GM12878 (cell line): ENCODE measurements at regions not wholly inside any gene's neighbourhood (a gene's known extent, or its start where the extent isn't known, plus 50 kb on each side); places are given as distances from the start of the nearest gene placed in this dataset.

Experiments used
- ATAC-seq: fragments of 200-7000 bp; cut with Tn5 transposase; 3 replicates; pipeline ENCODE4 v1.9.1; 2020; ENCODE audit warnings: mild to moderate bottlenecking, moderate library complexity
- BruUV-seq: library from RNA; stranded (reverse); fragments of 400-500 nt; replicated peaks from 2 replicates; lab custom pipeline; 2021; lab: Mats Ljungman, UMichigan
- CTCF ChIA-PET: fragments of 300-600 bp; sonication (Branson Sonifier 250); formaldehyde crosslinking; extraction: SDS; loops from one replicate; lab custom pipeline; 2021; ENCODE audit warnings: inconsistent platforms; lab: Yijun Ruan, JAX
- POLR2A ChIA-PET: fragments of 350-600 bp; formaldehyde crosslinking; extraction: SDS; loops from one replicate; lab custom pipeline; 2021; ENCODE audit warnings: inconsistent platforms; lab: Charles Lee
- RAD21 ChIA-PET: fragments of 300-600 bp; sonication (Branson Sonifier 250); formaldehyde crosslinking; loops from one replicate; lab custom pipeline; 2023; ENCODE audit warnings: antibody characterized with exemption; ENCODE audit not compliant: unreplicated experiment; lab: Charles Lee
- SMC1A ChIA-PET: fragments of 300-600 bp; sonication (Branson Sonifier 250); formaldehyde crosslinking; loops from one replicate; lab custom pipeline; 2023; ENCODE audit not compliant: unreplicated experiment, uncharacterized antibody; lab: Charles Lee
- DNase-seq: peaks from one replicate; pipeline ENCODE4 v3.0.0-alpha.2; 2011; ENCODE audit warnings: low read depth, low spot score
- FAIRE-seq: peaks from 3 replicates; lab custom pipeline; 2011; peaks lifted over from hg19 to GRCh38; lab: Jason Lieb, UNC
- H2AFZ ChIP-seq: 2 replicates; pipeline ENCODE4 v1.6.0; 2011; ENCODE audit warnings: low read depth, low read length, control low read depth; ENCODE audit not compliant: control insufficient read depth
- H3K27ac ChIP-seq: 2 replicates; pipeline ENCODE4 v1.5.1; 2011; ENCODE audit warnings: control low read depth; ENCODE audit not compliant: control insufficient read depth, insufficient read depth
- H3K27me3 ChIP-seq, 2 experiments: replicated peaks in 1 of 2; 2 replicates each; pipeline versions ENCODE4 v1.6.0 to v1.6.1; 2011; ENCODE audit warnings: low read length in 1 of 2; ENCODE audit not compliant: control insufficient read depth in 2 of 2, insufficient read depth in 2 of 2
- H3K36me3 ChIP-seq, 2 experiments: 2 replicates each; pipeline ENCODE4 v1.5.1; 2011; ENCODE audit warnings: low read length in 1 of 2; ENCODE audit not compliant: control insufficient read depth in 2 of 2, insufficient read depth in 2 of 2
- H3K4me1 ChIP-seq: 2 replicates; pipeline ENCODE4 v1.6.1; 2011; ENCODE audit warnings: mild to moderate bottlenecking, low read length, moderate library complexity, mixed read lengths; ENCODE audit not compliant: control insufficient read depth, insufficient read depth
- H3K4me2 ChIP-seq: 2 replicates; pipeline ENCODE4 v1.6.0; 2011; ENCODE audit warnings: control low read depth; ENCODE audit not compliant: control insufficient read depth, insufficient read depth
- H3K4me3 ChIP-seq: fragments of 200-600 bp; sonication (generic); 2 replicates; pipeline ENCODE4 v1.5.1; 2016
- H3K79me2 ChIP-seq: 2 replicates; pipeline ENCODE4 v1.6.0; 2011; ENCODE audit warnings: low read length; ENCODE audit not compliant: control insufficient read depth, insufficient read depth
- H3K9ac ChIP-seq: 2 replicates; pipeline ENCODE4 v1.8.0; 2011; ENCODE audit warnings: low read length, control low read depth, mixed read lengths; ENCODE audit not compliant: control insufficient read depth, insufficient read depth
- H3K9me3 ChIP-seq: replicated peaks from 3 replicates; pipeline ENCODE4 v1.5.1; 2011; ENCODE audit warnings: mild to moderate bottlenecking, low read length; ENCODE audit not compliant: control insufficient read depth, insufficient read depth
- H4K20me1 ChIP-seq: 2 replicates; pipeline ENCODE4 v1.6.0; 2011; ENCODE audit not compliant: control insufficient read depth, insufficient read depth
- ATF7 ChIP-seq: fragments of 450-650 bp; IDR thresholded peaks from 2 replicates; pipeline ENCODE4 v1.6.1; 2016; ENCODE audit warnings: low read depth, mild to moderate bottlenecking
- CHD2 ChIP-seq: IDR thresholded peaks from 2 replicates; pipeline ENCODE4 v1.6.1; 2011; ENCODE audit warnings: low read depth, low read length, improper control_type of control experiment, borderline replicate concordance
- CREB1 ChIP-seq: IDR thresholded peaks from 2 replicates; pipeline ENCODE4 v1.6.1; 2012; ENCODE audit warnings: low read depth, mild to moderate bottlenecking, inconsistent platforms
- FOS ChIP-seq: IDR thresholded peaks from 3 replicates; pipeline ENCODE4 v1.6.1; 2011; ENCODE audit warnings: borderline replicate concordance; ENCODE audit not compliant: insufficient read length; ENCODE audit errors: extremely low read depth
- FOXM1 ChIP-seq: IDR thresholded peaks from 2 replicates; pipeline ENCODE4 v1.6.1; 2012; ENCODE audit warnings: low read depth, mild to moderate bottlenecking, inconsistent platforms, low read length, moderate library complexity
- HDAC6 ChIP-seq: fragments of 200-600 bp; sonication (generic); IDR thresholded peaks from one replicate; pipeline ENCODE4 v1.8.0; 2017; ENCODE audit warnings: antibody characterized with exemption; ENCODE audit not compliant: unreplicated experiment
- JUNB ChIP-seq: IDR thresholded peaks from 2 replicates; pipeline ENCODE4 v1.6.1; 2016; ENCODE audit warnings: antibody characterized with exemption, mild to moderate bottlenecking
- KLF5 ChIP-seq: fragments of 450-650 bp; IDR thresholded peaks from 2 replicates; pipeline ENCODE4 v1.6.1; 2014; ENCODE audit warnings: mild to moderate bottlenecking; ENCODE audit not compliant: partially characterized antibody
- MYB ChIP-seq: fragments of 150-350 bp; IDR thresholded peaks from 2 replicates; pipeline ENCODE4 v1.6.1; 2014; ENCODE audit warnings: mild to moderate bottlenecking, low read depth, low read length, borderline replicate concordance
- NFYB ChIP-seq: IDR thresholded peaks from 2 replicates; pipeline ENCODE4 v1.6.1; 2011; ENCODE audit warnings: low read depth, mild to moderate bottlenecking, low read length, improper control_type of control experiment, moderate library complexity; ENCODE audit not compliant: insufficient read depth
- NRF1 ChIP-seq: conservative IDR thresholded peaks from 2 replicates; pipeline ENCODE4 v1.6.1; 2011; ENCODE audit warnings: mild to moderate bottlenecking, low read depth, low read length, improper control_type of control experiment
- PAX5 ChIP-seq: IDR thresholded peaks from 2 replicates; pipeline ENCODE4 v1.6.1; 2011; ENCODE audit warnings: low read depth, low read length, borderline replicate concordance
- PKNOX1 ChIP-seq: fragments of 450-650 bp; IDR thresholded peaks from 2 replicates; pipeline ENCODE4 v1.6.1; 2016; ENCODE audit warnings: mild to moderate bottlenecking
- RAD51 ChIP-seq: fragments of 450-650 bp; IDR thresholded peaks from 2 replicates; pipeline ENCODE4 v1.6.1; 2016; ENCODE audit warnings: moderate library complexity, mild to moderate bottlenecking, inconsistent platforms
- RBBP5 ChIP-seq: fragments of 200-600 bp; sonication (generic); conservative IDR thresholded peaks from 2 replicates; pipeline ENCODE4 v1.6.1; 2016
- SREBF2 ChIP-seq: IDR thresholded peaks from 2 replicates; pipeline ENCODE4 v1.6.1; 2012; ENCODE audit warnings: mild to moderate bottlenecking, low read length
- SRF ChIP-seq, 2 experiments: IDR thresholded peaks; 2 replicates each; pipeline ENCODE4 v1.6.1; 2011; ENCODE audit warnings: low read depth in 2 of 2, low read length in 2 of 2, mild to moderate bottlenecking in 1 of 2, moderate library complexity in 1 of 2
- WRNIP1 ChIP-seq: IDR thresholded peaks from 2 replicates; pipeline ENCODE4 v1.6.1; 2011; ENCODE audit warnings: low read depth, low read length, improper control_type of control experiment, borderline replicate concordance
- ZNF622 ChIP-seq: fragments of 450-650 bp; IDR thresholded peaks from 2 replicates; pipeline ENCODE4 v1.6.1; 2017; ENCODE audit warnings: mild to moderate bottlenecking, inconsistent platforms
- WGBS: methylation state at CpG from one replicate; pipeline ENCODE4 v1.1.6; 2016; ENCODE audit warnings: low lambda C conversion rate; ENCODE audit not compliant: insufficient replicate concordance, insufficient coverage; ENCODE audit errors: missing lambda C conversion rate; 5-methylcytosine and 5-hydroxymethylcytosine counted together
- in situ Hi-C: fragments of 300-500 bp; cut with MboI; formaldehyde crosslinking; loops from 9 replicates; pipeline ENCODE4 v1.14.3; 2018; ENCODE audit warnings: mixed read lengths
- intact Hi-C: fragments of 100-400 bp; cut with micrococcal nuclease; formaldehyde crosslinking; loops from one replicate; pipeline ENCODE4 v1.14.2; 2022; ENCODE audit not compliant: unreplicated experiment
- TF ChIP-seq, protein P1 (sequence below): fragments of 450-650 bp; IDR thresholded peaks from 2 replicates; pipeline ENCODE4 v1.6.1; 2017; ENCODE audit warnings: mild to moderate bottlenecking

- POLR2A ChIA-PET, result interaction anchor here (0.6 kb wide), 1 partner anchor 820 kb away, joined by 3 read pairs; no protein-coding TSS in a partner anchor
These were observed 839.9 kb upstream of the MGAT4C start for GRCh38 chr12:87096082-87096585.

GRCh38 chr12:87094356-87094755 is 838.2 kb upstream of the MGAT4C start:
- intact Hi-C loops (no loop called here), in situ Hi-C loops (no loop called here)
- no peak overlapping the region for H3K4me3 ChIP-seq
- ATAC-seq, result no peak
- H3K27me3 ChIP-seq, result no peaks in the 10 kb centered on the region
- no peaks in the 10 kb centered on the region for H3K79me2 ChIP-seq
- ChIA-PET RAD21 (no interaction called here), CTCF (interaction anchor here (0.6 kb wide), 1 partner anchor 16 kb away, joined by 3 read pairs; no protein-coding TSS in a partner anchor), SMC1A (interaction anchor here (1.1 kb wide), 1 partner anchor 11 kb away, joined by 4 read pairs; no protein-coding TSS in a partner anchor), POLR2A (no interaction called here)
- no peak for DNase-seq
- no peak overlapping the region for H2AFZ ChIP-seq
- no peaks in the 10 kb centered on the region for H3K9me3 ChIP-seq
- no peaks in the 10 kb centered on the region for H4K20me1 ChIP-seq
- no peaks in the 10 kb centered on the region for H3K4me1 ChIP-seq
- no peak overlapping the region for H3K4me2 ChIP-seq
- BruUV-seq, result no TSS peak
- 6% methylated on average over 3 of the region's 3 CpGs for WGBS
- H3K27ac ChIP-seq, result no peak overlapping the region
- no peaks in the 10 kb centered on the region for H3K36me3 ChIP-seq
- H3K9ac ChIP-seq, result no peak overlapping the region
- no peak for FAIRE-seq
- no peak for TF ChIP-seq FOS
- no peak for TF ChIP-seq PKNOX1
- no peak for TF ChIP-seq CREB1
- no peak for TF ChIP-seq RAD51
- no peak for TF ChIP-seq JUNB
- no peak for TF ChIP-seq SREBF2
- no peak for TF ChIP-seq HDAC6
- no peak for TF ChIP-seq FOXM1
- TF ChIP-seq, protein P1, sequence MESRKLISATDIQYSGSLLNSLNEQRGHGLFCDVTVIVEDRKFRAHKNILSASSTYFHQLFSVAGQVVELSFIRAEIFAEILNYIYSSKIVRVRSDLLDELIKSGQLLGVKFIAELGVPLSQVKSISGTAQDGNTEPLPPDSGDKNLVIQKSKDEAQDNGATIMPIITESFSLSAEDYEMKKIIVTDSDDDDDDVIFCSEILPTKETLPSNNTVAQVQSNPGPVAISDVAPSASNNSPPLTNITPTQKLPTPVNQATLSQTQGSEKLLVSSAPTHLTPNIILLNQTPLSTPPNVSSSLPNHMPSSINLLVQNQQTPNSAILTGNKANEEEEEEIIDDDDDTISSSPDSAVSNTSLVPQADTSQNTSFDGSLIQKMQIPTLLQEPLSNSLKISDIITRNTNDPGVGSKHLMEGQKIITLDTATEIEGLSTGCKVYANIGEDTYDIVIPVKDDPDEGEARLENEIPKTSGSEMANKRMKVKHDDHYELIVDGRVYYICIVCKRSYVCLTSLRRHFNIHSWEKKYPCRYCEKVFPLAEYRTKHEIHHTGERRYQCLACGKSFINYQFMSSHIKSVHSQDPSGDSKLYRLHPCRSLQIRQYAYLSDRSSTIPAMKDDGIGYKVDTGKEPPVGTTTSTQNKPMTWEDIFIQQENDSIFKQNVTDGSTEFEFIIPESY, result no peak
- no peak for TF ChIP-seq WRNIP1
- no peak for TF ChIP-seq PAX5
- TF ChIP-seq SRF (IDR thresholded peaks at IDR 0.05; ENCODE audit: low read depth in 2 of 2, low read length in 2 of 2), result no peak

More at GRCh38 chr12:87096082-87096585, 839.9 kb upstream of the MGAT4C start:
- ATAC-seq (no peak), FAIRE-seq (no peak), DNase-seq (no peak)
- ChIA-PET RAD21 (no interaction called here), SMC1A (interaction anchor here (1.0 kb wide), 1 partner anchor 1016 kb away, joined by 3 read pairs; no protein-coding TSS in a partner anchor), CTCF (no interaction called here)
- no peaks in the 10 kb centered on the region for H3K9me3 ChIP-seq
- intact Hi-C loops (no loop called here), in situ Hi-C loops (no loop called here)
- H3K27ac ChIP-seq, result no peak overlapping the region
- BruUV-seq, result no TSS peak
- H3K4me1 ChIP-seq, result no peaks in the 10 kb centered on the region
- H3K4me2 ChIP-seq, result no peak overlapping the region
- no peak overlapping the region for H3K9ac ChIP-seq
- no peak overlapping the region for H2AFZ ChIP-seq
- no peaks in the 10 kb centered on the region for H3K79me2 ChIP-seq
- 23% methylated on average over 4 of the region's 4 CpGs for WGBS
- no peaks in the 10 kb centered on the region for H3K27me3 ChIP-seq
- no peaks in the 10 kb centered on the region for H4K20me1 ChIP-seq
- no peak for TF ChIP-seq ATF7
- TF ChIP-seq ZNF622, result no peak
- no peak for TF ChIP-seq MYB
- no peak for TF ChIP-seq NFYB
- TF ChIP-seq NRF1, result no peak
- TF ChIP-seq RBBP5, result no peak
- no peak for TF ChIP-seq FOXM1
- TF ChIP-seq KLF5, result no peak
- TF ChIP-seq CHD2, result no peak
- no peaks in the 10 kb centered on the region for H3K36me3 ChIP-seq
- no peak overlapping the region for H3K4me3 ChIP-seq
